HG03432 (cell line): ENCODE measurements at regions not wholly inside any gene's neighbourhood (a gene's known extent, or its start where the extent isn't known, plus 50 kb on each side); places are given as distances from the start of the nearest gene placed in this dataset.
"Not testable (repeated sequence)": the region's sequence is repeated elsewhere in the genome, so short reads cannot be mapped to it uniquely, and the experiment has no call there.

Source experiments
- ATAC-seq: cut with Tn5 transposase; IDR thresholded peaks from one replicate; pipeline ENCODE4 v1.9.1; 2021; ENCODE audit warnings: mild to moderate bottlenecking, moderate library complexity; ENCODE audit not compliant: unreplicated experiment

DNA sequence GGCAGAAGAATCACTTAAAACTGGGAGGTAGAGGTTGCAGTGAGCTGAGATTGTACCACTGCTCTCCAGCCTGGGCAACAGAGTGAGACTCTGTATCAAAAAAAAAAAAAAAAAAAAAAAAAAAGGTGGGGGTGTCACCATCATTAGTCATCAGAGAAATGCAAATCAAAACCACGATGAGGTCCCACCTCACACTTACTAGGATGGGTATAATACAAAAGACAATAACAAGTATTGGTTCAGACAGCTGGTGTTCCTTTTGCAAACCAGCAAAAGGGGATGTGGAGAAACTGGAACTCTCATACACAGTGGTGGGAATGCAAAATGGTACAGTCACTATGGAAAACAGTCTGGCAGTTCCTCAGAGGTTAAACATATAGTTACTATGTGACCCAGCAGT lies 78.7 kb upstream of the TSC22D2 start:
- ATAC-seq = no peak

DNA sequence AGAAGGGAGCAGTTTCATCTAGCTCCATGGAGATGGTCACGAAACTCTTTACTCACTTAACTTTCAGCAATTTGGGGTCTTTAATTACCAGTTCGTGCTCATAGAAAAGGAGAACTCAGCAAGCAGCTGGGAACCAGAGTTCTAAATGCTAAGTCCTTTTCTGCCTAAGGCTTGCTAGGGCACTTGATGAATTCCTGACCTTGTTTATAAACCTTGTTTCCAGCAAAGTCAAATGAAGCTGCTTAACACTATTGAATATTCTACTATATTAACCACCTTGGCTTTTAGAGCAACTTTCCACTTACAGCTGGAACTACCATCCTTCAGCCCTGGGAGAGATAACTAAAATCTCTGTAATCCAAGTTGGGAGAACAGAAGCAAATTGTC lies 79.5 kb upstream of the TSC22D2 start:
- ATAC-seq = no peak

DNA sequence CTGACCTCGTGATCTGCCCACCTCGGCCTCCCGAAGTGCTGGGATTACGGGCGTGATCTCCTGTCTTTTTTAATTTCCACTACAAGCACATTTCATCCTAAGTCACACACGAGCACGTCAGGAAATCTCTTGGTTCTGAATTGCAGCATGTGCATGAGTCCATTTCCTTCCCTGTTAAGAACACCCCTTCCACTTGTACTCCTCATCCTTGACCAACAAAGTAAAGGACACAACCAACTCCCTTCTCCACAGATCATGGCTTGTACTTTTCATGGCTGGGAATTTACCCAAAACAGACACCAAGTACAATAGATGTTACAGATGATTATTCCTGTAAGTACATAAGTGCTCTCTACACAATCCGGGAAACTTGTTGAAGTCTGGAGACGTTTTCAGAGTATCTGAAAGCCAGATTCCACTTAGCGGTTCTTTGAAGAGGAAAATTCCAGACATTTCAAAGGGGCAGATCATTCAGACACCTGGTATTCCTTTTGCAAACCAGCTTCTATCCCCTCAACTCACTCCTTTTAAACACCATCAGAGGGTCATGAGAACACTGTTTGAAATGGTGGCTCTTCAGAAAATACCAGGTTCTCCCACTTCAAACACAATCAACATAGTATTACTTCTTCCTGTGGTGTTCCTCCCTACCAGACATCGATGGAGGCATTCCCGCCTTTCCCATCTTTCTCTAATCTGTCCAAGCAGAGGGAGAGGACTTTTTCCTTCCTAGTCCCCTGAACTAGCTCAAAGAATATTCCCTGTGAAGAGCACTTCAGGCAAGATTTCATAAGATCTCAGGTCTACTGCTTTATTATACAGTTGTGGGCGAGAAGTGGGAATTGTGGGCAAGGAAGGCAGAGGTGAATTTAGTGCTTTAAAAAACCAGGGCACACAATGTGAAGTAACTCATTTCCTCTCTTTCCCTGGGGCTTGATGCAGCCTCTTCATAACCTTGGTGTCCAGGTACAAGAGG lies 80.1 kb upstream of the TSC22D2 start:
- ATAC-seq = no peak

DNA sequence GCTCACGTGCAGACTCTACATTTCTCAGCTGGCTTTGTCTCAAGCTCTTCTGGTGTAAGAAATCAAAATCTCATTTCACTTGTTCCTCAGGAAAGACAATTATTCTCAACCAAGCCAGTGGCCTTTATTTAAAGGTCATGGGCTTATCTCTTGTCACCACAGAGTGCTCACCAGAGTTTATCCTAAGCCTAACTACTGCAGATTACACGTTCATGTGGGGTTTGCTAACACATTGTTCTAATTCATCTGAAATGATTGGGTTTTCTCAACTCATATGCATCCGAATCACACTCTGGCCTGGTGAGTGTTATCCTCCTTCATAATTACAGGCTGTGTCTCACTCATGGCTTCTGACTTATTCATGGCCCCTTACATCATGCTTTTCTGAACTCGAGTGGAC lies 83.3 kb upstream of the TSC22D2 start:
- no peak for ATAC-seq

DNA sequence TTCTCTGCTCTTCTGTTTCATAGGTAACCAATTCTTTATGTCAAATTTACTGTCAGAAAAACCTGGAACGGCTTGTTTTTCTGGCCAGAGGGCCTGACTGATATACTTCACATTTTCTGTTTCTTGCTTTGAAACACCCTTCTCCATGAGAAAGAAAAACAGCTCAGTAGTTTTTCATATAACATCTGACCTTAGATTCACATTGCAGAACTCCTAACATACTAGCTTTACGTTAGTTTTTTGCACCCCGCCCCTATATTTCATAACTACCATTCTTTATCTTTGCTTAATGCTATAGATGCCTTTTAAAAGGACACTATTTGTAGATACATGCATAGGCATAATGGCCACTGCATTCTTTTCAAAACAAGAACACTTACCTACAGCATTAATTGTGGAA lies 83.9 kb upstream of the TSC22D2 start:
- ATAC-seq = no peak

DNA sequence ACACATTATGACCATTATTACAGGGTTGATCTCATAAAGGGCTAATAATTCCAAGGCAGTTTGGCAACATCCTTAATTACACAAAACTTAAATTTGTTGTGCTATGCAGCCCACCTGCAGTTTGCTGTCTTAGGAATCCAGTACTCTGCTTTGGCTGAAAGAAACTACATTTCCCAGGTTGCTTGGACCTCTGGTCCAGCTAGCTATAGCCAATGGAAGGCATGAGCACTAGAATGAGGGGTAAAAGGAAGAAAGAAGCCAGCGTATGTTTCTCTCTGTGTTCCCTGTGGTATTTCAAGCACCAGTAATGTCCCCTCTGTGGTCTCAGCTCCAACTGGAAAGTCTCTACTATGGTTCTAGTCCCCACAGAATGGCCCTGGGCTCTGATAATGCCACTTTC lies 84.3 kb upstream of the TSC22D2 start:
- no peak for ATAC-seq

DNA sequence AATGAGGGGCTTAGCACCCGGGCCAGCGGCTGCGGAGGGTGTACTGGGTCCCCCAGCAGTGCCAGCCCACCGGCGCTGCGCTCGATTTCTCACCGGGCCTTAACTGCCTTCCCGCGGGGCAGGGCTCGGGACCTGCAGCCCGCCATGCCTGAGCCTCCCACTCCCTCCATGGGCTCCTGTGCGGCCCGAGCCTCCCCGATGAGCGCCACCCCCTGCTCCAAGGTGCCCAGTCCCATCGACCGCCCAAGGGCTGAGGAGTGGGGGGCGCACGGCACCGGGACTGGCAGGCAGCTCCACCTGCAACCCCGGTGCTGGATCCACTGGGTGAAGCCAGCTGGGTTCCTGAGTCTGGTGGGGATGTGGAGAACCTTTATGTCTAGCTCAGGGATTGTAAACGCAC lies 85.0 kb upstream of the TSC22D2 start:
- not testable (repeated sequence) for ATAC-seq

DNA sequence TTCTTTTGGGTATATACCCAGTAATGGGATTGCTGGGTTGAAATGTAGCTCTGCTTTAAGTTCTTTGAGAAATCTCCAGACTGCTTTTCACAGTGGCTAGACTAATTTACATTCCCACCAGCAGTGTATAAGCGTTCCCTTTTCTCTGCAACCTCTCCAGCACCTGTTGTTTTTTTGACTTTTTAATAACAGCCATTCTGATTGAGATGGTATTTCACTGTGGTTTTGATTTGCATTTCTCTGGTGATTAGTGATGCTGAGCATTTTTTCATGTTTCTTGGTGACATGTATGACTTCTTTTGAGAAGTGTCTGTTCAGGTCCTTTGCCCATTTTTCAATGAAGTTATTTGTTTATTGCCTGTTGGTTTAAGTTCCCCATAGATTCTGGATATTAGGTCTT lies 87.1 kb upstream of the TSC22D2 start:
- not testable (repeated sequence) for ATAC-seq

DNA sequence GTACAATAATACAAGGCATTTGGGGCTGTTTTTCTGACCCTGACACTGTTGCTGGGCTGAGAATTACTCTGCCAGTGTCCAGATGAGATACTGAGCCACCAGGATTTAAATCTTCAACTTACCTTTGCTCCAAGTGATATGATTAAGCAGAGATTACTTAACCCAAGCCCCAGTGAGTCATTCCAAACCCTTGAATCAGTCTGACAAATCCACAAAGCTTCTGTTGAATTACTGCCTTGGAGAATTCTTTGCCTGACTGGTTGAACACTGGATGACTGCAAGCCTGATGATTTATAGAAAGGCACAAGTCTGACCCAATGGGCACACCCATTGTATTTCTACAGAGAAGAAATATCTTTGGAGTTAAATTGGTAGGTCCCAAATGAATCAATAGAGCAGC lies 88.2 kb upstream of the TSC22D2 start:
- ATAC-seq = no peak

DNA sequence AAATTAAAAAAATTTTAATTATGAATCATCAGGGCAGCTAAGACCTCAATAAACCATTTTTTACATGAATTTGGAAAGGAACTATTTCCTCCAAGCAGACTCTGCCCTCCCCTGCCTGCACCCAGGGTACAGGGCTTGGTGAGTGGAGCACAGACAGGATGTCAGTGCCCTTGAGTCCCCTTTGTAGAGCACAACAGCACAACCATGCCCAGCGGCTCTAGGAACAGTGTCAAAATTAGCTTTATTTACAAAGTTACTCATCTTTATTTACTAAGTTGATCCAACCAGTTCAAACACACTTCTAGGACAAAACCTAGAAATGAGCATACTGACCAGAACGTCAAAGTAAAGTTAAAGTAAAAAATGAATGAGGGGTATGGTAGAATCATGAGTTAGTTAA lies 90.6 kb upstream of the TSC22D2 start:
- no peak for ATAC-seq

DNA sequence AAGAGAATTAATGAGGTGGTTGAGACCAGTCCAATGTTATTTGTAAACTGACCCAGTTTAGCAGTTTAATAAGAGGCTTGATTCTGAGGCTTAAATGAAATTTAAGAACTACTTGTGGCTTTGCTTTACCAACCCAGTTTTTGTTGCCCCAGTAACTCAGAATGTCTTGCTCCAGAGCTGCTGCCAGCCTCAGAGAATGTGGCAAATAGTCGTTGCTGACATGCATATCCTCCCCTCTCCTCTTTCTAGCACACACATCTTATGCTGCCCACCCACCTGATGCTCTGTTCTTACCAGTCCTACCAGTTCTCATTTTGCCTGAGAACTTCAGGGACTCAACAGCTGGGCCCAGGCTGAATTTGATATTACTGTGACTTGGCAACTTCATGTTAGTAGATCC lies 92.4 kb upstream of the TSC22D2 start:
- no peak for ATAC-seq

DNA sequence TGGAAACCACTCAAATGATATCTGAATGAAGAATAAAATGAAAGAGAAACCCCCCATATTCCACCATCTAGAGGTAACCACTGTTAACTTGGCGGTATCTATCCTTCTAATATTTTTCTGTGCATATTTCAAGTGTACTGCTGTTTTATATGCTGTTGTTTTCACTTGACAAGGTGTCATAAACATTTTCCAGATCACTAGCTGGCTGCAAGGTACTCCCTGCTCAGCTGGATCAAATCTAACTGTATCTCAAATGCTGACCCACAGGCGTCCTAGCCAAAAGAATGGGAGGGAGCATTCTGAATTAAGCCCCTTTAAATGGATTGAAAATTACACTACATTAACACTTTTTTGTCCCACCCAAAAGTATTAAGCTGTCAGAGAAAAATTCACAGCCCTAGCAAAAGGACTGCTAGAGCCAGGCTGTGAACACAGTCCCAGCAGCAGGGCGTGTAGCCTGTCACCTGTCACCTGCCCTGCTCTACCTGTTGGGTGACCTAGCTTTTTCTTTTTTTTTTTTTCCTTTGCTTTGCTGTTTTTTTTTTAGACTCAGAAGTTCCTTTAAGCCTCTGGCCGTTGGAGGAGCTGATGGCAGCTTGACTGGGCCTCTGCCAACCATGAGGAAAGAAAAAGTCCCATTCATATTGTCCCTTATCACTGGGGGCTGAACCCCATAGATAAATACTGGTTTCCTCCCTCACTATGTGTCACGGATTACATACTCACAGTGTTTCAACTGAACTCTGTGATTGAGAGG lies 93.7 kb upstream of the TSC22D2 start:
- ATAC-seq = no peak

DNA sequence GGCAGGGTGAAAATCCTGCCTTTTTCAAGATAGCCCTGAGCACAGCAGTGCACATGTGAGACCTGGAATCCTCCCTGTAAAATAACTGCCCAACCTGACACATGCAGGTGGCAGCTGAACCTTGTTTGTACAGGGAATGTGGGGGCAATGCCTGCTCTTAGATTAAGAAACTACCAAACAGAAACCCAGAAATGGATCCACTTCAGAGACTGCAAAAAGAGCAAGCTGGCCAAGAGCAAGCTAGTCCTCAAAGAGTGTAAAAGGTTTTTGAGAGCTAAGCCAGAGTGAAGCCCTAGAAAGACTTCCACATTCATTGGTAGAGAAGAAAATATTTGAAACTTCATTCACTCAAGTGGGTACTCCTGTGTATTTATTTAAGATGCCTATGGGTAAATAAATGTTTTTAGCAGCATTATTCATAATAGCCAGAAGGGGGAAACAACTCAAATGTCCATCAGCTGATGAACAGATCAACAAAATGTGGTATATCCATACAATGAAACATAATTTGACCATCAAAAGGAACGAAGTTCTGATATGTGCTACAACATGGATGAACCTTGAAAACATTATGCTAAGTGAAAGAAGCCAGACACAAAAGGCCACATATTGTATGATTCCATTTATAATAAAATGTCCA lies 96.0 kb upstream of the TSC22D2 start:
- ATAC-seq = no peak

DNA sequence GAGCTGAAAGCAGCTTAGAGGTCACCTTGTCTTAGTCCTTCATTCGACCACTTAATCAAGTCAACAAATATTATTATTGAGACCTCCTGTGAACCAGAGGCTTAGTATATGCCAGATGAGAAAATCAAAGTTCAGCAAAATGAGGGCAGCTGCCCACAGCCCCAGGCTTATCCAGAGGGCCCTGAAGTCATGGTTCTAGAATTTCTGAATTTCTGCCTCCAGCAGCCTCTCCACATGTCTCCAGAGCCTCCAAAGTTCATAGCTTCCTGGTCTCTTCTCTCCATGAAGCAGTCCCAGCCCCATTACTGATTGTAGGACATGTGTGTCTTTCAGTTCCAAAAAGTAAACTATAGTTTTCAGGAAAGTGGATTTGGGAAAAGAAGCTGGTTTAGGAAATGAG lies 96.9 kb upstream of the TSC22D2 start:
- no peak for ATAC-seq

DNA sequence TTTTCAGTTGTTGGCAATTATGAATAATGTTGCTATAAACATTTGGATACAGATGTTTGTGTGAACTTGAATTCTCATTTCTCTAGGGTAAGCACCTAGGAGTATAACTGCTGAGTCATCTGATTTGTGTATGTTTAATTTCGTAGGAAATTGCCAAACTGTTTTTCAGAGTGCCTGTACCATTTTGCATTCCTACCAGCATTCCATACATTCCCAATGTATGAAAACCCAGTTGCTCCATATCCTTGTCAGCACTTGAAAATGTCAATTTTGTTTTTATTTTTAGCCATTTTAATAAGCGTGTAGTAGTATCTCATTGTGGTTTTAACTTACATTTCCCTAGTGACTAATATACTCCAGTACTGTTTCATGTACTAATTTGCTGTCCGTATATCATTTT lies 98.5 kb upstream of the TSC22D2 start:
- ATAC-seq = no peak

DNA sequence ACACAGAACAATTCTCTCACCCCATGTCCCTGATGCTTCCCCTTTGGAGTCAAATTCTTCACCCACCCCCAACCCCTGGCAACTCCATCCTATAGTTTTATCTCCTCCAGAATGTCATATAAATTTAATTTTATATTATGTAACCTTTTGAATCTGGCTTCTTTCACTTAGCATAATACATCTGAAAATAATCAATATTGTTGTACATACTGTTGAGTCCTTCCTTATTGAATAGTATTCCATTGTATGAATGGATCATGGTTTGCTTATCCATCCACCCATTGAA lies 98.9 kb upstream of the TSC22D2 start:
- no peak for ATAC-seq

DNA sequence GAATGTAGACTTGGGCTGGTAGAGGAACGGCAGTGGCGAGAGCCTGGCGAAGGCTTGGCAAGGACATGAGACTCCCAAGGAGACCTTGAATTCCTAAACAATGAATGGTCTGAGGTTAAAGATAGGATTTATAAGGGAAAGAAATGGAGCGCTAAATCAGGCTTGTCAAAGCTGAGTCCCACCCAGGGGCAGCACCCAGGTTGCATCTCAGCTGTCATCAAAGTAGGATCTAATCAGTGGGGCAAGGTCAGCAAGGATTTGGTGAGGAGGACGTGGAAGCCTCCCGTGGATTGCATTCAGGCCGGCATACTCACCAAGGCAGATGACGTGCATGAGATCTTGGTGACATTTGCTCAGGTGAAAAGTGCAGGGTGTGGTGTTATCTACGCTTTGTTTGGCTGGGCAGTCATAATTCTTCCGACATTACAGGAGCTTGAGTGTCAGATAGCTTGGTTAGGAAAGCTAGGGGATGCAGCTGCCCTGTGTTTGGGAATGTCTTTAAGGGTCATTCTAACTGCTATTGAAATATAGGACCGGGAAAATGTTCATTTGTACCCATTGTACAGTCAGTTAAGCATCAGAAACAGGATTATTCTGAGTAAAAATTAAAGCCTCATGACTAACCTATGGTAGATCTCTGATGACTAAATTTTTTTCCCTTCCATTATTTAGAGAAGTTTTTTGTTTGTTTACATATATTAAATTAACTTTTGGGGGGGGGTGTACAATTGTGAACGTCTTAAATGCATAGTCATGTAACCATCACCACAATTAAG lies 99.4 kb upstream of the TSC22D2 start:
- no peak for ATAC-seq

DNA sequence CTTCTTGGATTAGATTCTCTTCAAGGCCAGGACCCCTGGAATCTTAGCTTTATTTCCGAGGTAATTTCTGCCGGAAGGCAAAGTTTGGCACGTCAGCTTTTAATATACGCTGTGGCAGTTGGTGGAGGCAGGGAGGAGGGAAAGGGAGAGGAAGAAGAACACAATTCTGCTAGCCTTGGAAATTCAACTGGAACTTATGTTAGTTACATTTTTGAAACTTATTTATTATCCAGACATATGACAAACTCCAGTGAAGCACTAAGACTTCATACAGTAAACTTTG lies 100.1 kb upstream of the TSC22D2 start:
- no peak for ATAC-seq

DNA sequence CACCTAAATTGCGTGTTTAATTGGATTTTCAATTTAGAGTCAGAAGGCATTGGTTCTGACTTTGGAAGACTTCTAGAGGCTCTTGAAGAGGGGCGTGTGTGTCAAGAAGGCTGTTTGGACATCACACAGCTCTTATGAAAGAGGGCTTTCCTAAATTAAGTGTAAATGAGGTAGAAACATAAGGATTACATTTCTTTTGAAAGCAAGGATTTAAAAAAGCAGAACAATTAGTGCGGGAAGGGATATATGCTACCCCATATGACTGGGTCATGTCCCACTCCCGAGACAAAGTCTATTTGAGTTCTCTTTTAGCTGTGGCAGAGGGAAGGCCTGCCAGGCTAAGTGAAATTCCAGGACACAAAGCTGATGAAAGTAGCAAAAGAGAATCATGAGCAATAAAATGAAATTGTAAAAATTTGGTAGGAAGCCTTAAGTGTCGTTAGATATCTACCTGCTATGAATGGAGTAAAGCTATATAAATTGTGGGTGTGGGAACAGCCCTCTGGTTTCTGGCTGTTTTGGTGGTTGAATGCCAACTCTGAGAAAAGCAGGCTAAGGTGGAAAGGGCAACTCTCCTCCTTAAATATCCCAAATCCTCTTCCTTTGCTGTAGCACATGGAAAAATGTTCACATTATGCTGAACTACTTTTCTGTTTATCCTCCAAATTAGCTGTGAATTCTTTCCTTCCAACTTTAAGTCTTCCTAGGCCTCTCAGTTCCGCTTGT lies 100.6 kb upstream of the TSC22D2 start:
- ATAC-seq = no peak

DNA sequence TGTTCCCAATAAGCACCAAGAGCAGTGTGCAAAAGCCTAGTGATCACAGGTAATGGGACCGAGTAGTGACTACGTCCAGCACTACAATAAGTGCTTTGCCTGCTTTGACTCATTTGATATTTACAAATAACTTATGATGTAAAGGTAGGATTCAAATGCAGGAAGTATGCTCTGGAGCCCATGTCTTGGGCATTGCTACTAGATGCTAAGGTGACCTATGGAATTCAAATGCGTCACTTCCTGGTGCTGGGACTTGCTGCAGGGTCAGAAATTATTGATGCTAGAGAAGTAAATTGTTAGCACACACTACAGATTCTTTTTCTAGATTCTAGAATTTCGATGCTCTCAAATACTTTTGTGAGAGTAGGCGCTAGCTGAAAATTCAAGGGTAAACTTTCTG lies 101.2 kb upstream of the TSC22D2 start:
- ATAC-seq = no peak

DNA sequence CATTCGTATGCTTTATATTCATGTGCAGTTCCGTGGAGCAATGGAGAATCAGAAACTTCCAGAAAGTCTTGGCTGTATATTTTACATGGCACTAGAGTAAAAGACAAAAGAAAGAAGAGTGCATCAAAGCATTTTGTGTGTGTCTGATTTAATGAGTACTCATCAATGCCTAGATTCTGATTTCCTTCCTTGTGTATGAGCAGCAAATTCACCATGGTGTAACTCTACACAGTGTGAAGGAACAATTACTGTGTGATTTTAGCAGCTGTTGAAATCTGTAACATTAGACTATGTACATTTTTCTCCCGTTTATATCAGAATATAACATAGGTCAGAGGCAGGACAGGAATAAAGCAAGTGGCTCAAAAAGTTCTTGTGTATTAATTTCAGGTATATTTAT lies 102.0 kb upstream of the TSC22D2 start:
- ATAC-seq = no peak
